Activated T-cell treated with anti-CD3 and anti-CD28 coated beads, Interleukin-2, amount 50 U/mL, for 24 hours (primary cell): ENCODE measurements at regions not wholly inside any gene's neighbourhood (a gene's known extent, or its start where the extent isn't known, plus 50 kb on each side); places are given as distances from the start of the nearest gene placed in this dataset.
"Not testable (repeated sequence)": the region's sequence is repeated elsewhere in the genome, so short reads cannot be mapped to it uniquely, and the experiment has no call there.

Experiments used
- DNase-seq: peaks from one replicate; pipeline ENCODE4 v3.0.0-alpha.2; 2020
- H3K27ac Mint-ChIP-seq: 2 replicates; pipeline ENCODE4 v1.8.0; 2020; ENCODE audit warnings: mild to moderate bottlenecking, mixed read lengths
- H3K27me3 Mint-ChIP-seq: 2 replicates; pipeline ENCODE4 v1.8.0; 2020; ENCODE audit warnings: mixed read lengths
- H3K36me3 Mint-ChIP-seq: 2 replicates; pipeline ENCODE4 v1.8.0; 2020; ENCODE audit warnings: low read depth, mixed read lengths
- H3K4me1 Mint-ChIP-seq: 2 replicates; pipeline ENCODE4 v1.8.0; 2020; ENCODE audit warnings: low read depth, mixed read lengths
- H3K4me3 Mint-ChIP-seq: 2 replicates; pipeline ENCODE4 v1.8.0; 2020; ENCODE audit warnings: mild to moderate bottlenecking, moderate library complexity, mixed read lengths
- H3K9me3 Mint-ChIP-seq: 2 replicates; pipeline ENCODE4 v1.8.0; 2020; ENCODE audit warnings: mixed read lengths

GRCh38 chr1:104163912-104164476, 414.3 kb downstream of the AMY1C start:
- Mint-ChIP-seq H3K4me1 (no peaks in the 10 kb centered on the region), H3K27me3 (no peaks in the 10 kb centered on the region), H3K9me3 (peaks cover 13% of the 10 kb centered on the region), H3K27ac (no peak overlapping the region), H3K4me3 (no peak overlapping the region), H3K36me3 (no peaks in the 10 kb centered on the region)
- no peak for DNase-seq

GRCh38 chr1:104172243-104172681, 422.6 kb downstream of the AMY1C start:
- Mint-ChIP-seq H3K27ac (no peak overlapping the region), H3K27me3 (no peaks in the 10 kb centered on the region), H3K4me1 (no peaks in the 10 kb centered on the region), H3K9me3 (peaks cover 12% of the 10 kb centered on the region), H3K36me3 (no peaks in the 10 kb centered on the region), H3K4me3 (no peak overlapping the region)
- DNase-seq = no peak

GRCh38 chr1:104182251-104182650, 432.6 kb downstream of the AMY1C start:
- Mint-ChIP-seq H3K27ac (no peak overlapping the region), H3K36me3 (no peaks in the 10 kb centered on the region), H3K4me1 (no peaks in the 10 kb centered on the region), H3K4me3 (no peak overlapping the region), H3K9me3 (peaks cover 11% of the 10 kb centered on the region), H3K27me3 (no peaks in the 10 kb centered on the region)
- no peak for DNase-seq

DNA sequence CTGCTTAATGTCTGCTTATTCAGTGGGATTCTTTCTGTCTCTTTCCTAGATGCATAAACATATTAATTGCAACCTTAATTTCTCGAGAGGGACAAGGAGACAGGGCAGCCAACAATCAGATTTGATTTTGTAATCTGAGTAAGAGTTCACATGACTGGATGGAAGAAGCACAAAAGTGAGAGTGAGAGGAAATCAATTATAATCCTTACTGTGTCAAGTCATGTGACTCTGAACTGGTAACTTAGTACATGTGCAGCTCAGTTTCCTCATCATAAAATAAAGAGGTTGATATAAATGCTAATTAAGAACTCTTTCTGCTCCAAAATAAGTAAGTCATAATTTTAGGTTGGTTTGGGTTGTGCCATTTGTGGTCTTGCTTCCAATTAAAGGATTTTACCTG, 439.5 kb downstream of the AMY1C start:
- Mint-ChIP-seq H3K36me3 (no peaks in the 10 kb centered on the region), H3K4me1 (no peaks in the 10 kb centered on the region), H3K9me3 (peaks cover 12% of the 10 kb centered on the region), H3K27ac (no peak overlapping the region), H3K4me3 (no peak overlapping the region), H3K27me3 (no peaks in the 10 kb centered on the region)
- no peak for DNase-seq

DNA sequence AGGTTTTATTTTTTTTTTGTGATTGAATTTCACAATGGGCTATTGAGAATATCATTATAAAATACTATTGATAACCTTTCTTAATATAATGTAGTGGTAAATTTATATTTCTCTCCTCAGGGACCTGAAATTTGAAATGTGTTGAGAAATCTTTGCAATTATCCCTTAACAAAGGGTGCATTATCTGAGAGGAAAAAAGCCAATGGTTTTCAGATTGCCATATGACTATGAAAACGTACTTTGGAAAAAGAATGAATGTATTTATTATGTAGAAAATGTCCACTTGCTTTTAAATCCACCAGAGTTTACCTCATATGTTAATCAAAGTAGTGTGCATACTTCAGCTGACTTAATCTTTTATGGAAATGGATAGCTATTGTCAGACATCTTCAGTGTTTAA, 441.1 kb downstream of the AMY1C start:
- H3K36me3 Mint-ChIP-seq = no peaks in the 10 kb centered on the region
- H3K9me3 Mint-ChIP-seq = peaks cover 16% of the 10 kb centered on the region
- no peaks in the 10 kb centered on the region for H3K27me3 Mint-ChIP-seq
- H3K4me3 Mint-ChIP-seq = no peak overlapping the region
- no peaks in the 10 kb centered on the region for H3K4me1 Mint-ChIP-seq
- no peak for DNase-seq
- no peak overlapping the region for H3K27ac Mint-ChIP-seq

- no peaks in the 10 kb centered on the region for H3K36me3 Mint-ChIP-seq
- no peaks in the 10 kb centered on the region for H3K27me3 Mint-ChIP-seq
- no peak for DNase-seq
- H3K9me3 Mint-ChIP-seq = peaks cover 15% of the 10 kb centered on the region
- H3K27ac Mint-ChIP-seq = no peak overlapping the region
- no peaks in the 10 kb centered on the region for H3K4me1 Mint-ChIP-seq
- no peak overlapping the region for H3K4me3 Mint-ChIP-seq
These were observed 445.7 kb downstream of the AMY1C start for GRCh38 chr1:104195395-104195794.

DNA sequence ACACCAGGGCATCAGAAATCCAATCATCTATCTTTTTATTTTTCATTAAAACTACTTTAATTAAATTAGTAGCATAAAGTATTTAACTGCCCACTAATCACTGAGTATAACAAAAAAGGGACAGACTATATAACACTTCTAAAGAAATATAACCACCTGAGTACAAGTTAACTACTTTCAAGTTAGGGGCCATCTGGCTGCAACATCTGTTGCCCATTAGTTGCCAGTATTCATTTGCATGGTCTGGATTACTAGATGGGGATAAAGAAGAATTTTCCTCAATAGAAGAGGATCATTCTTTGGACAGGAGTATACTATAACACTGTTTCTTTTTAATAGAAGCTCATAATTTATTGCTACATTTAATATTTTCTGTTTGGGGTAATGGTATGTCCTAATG, 446.4 kb downstream of the AMY1C start:
- DNase-seq = no peak
- H3K4me1 Mint-ChIP-seq = no peaks in the 10 kb centered on the region
- H3K27me3 Mint-ChIP-seq = no peaks in the 10 kb centered on the region
- H3K36me3 Mint-ChIP-seq = no peaks in the 10 kb centered on the region
- H3K27ac Mint-ChIP-seq = no peak overlapping the region
- H3K4me3 Mint-ChIP-seq = no peak overlapping the region
- peaks cover 18% of the 10 kb centered on the region for H3K9me3 Mint-ChIP-seq

- peaks cover 18% of the 10 kb centered on the region for H3K9me3 Mint-ChIP-seq
- no peak overlapping the region for H3K4me3 Mint-ChIP-seq
- no peak overlapping the region for H3K27ac Mint-ChIP-seq
- no peaks in the 10 kb centered on the region for H3K36me3 Mint-ChIP-seq
- H3K27me3 Mint-ChIP-seq = no peaks in the 10 kb centered on the region
- no peaks in the 10 kb centered on the region for H3K4me1 Mint-ChIP-seq
- no peak for DNase-seq
These were observed 447.8 kb downstream of the AMY1C start for GRCh38 chr1:104197516-104197915.

GRCh38 chr1:104212239-104212638, 462.5 kb downstream of the AMY1C start:
- DNase-seq = no peak
- no peaks in the 10 kb centered on the region for H3K4me1 Mint-ChIP-seq
- no peaks in the 10 kb centered on the region for H3K36me3 Mint-ChIP-seq
- H3K27me3 Mint-ChIP-seq = no peaks in the 10 kb centered on the region
- peaks cover 12% of the 10 kb centered on the region for H3K9me3 Mint-ChIP-seq
- H3K4me3 Mint-ChIP-seq = no peak overlapping the region
- H3K27ac Mint-ChIP-seq = no peak overlapping the region

GRCh38 chr1:104217395-104217986, 467.8 kb downstream of the AMY1C start:
- DNase-seq, H3K27me3 Mint-ChIP-seq, H3K36me3 Mint-ChIP-seq, H3K4me3 Mint-ChIP-seq, H3K4me1 Mint-ChIP-seq, H3K27ac Mint-ChIP-seq: not testable (repeated sequence)
- peaks cover 13% of the 10 kb centered on the region for H3K9me3 Mint-ChIP-seq

GRCh38 chr1:104229860-104230259, 480.2 kb downstream of the AMY1C start:
- Mint-ChIP-seq H3K27me3 (no peaks in the 10 kb centered on the region), H3K36me3 (no peaks in the 10 kb centered on the region), H3K9me3 (peaks cover 6% of the 10 kb centered on the region), H3K4me3 (no peak overlapping the region), H3K4me1 (no peaks in the 10 kb centered on the region), H3K27ac (no peak overlapping the region)
- no peak for DNase-seq

DNA sequence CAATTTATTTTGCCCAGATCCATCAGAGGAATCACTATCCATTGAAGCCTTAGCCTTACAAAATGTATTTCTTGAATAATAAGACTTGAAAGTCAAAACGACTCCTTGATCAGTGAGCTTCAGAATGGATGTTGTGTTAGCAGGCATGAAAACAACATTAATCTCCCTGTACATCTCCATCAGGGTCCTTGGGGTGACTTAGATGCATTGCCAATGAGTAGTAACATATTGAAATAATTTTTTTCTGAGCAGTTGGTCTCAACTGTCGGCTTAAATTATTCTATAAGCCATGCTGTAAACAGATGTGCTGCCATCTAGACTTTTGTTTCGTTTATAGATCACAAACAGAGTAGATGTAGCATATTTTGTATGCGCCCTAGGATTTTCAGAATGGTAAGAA, 482.0 kb downstream of the AMY1C start:
- no peak overlapping the region for H3K27ac Mint-ChIP-seq
- no peak overlapping the region for H3K4me3 Mint-ChIP-seq
- no peaks in the 10 kb centered on the region for H3K36me3 Mint-ChIP-seq
- H3K27me3 Mint-ChIP-seq = no peaks in the 10 kb centered on the region
- DNase-seq = no peak
- peaks cover 5% of the 10 kb centered on the region for H3K9me3 Mint-ChIP-seq
- H3K4me1 Mint-ChIP-seq = no peaks in the 10 kb centered on the region

DNA sequence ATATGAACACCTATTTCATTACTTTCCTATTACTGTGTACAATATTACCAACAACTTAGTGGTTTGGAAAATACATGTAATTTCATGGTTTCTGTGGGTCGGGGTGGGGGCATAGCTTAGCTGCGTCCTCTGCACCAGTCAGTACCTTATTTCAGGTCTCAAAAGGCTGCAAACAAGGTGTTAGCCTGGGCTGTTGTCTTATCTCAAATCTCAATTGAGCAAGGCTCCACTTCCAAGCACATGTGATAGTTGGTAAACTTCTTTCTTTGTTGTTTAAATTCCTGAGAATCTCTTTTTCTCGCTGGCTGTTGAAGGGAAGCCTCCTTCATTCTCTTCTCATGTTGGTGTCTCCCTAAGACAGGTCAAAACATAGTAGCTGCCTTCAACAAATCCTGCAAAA, 485.4 kb downstream of the AMY1C start:
- Mint-ChIP-seq H3K4me1 (no peaks in the 10 kb centered on the region), H3K27me3 (no peaks in the 10 kb centered on the region), H3K27ac (no peak overlapping the region), H3K9me3 (peaks cover 10% of the 10 kb centered on the region), H3K36me3 (no peaks in the 10 kb centered on the region), H3K4me3 (no peak overlapping the region)
- DNase-seq = no peak

DNA sequence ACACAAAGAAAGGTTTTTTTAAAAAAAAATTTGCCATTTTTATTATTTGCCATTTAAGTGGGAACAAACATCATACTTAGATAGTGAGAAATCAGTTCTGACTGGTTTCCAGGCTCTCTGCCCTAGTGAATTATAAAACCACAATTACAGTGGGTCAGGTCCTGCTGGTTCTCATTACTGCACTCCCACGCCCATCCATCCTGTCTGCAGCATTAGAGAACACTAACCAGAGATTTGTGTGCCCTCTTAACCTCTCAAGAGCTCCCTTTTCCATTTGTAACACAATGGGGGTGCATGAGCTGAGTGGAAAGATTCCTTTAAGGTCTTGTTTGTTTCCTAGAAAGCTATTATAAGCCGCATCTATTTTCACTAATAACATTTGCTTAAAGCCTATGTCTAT, 489.3 kb downstream of the AMY1C start:
- no peaks in the 10 kb centered on the region for H3K27me3 Mint-ChIP-seq
- no peak for DNase-seq
- H3K9me3 Mint-ChIP-seq = peaks cover 6% of the 10 kb centered on the region
- H3K36me3 Mint-ChIP-seq = no peaks in the 10 kb centered on the region
- no peak overlapping the region for H3K27ac Mint-ChIP-seq
- no peak overlapping the region for H3K4me3 Mint-ChIP-seq
- H3K4me1 Mint-ChIP-seq = no peaks in the 10 kb centered on the region

DNA sequence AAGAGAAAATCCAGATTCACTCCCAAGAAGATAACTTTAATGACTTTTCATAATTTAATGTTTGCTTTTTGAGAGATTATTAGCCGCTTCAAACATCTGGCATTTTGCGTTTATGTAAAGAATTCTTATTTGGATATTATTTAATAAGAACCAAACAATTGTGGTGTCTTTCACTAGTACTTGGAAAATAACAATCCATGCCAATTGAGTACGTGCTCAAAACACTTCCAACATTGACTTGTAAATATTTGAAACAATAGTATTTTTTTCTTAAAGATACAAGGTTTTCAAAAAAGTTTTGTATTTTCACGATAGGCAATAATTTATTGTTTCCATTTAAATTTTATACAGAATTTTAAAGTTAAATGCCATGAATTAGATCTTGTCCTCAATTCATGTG, 498.7 kb downstream of the AMY1C start:
- peaks cover 7% of the 10 kb centered on the region for H3K9me3 Mint-ChIP-seq
- H3K36me3 Mint-ChIP-seq = no peaks in the 10 kb centered on the region
- no peak overlapping the region for H3K4me3 Mint-ChIP-seq
- no peaks in the 10 kb centered on the region for H3K27me3 Mint-ChIP-seq
- H3K4me1 Mint-ChIP-seq = no peaks in the 10 kb centered on the region
- no peak for DNase-seq
- no peak overlapping the region for H3K27ac Mint-ChIP-seq

GRCh38 chr1:104259481-104259880, 509.8 kb downstream of the AMY1C start:
- Mint-ChIP-seq H3K9me3 (peaks cover 10% of the 10 kb centered on the region), H3K4me3 (no peak overlapping the region)

More at GRCh38 chr1:104259481-104259880, 509.8 kb downstream of the AMY1C start:
- DNase-seq = no peak
- no peaks in the 10 kb centered on the region for H3K36me3 Mint-ChIP-seq
- no peaks in the 10 kb centered on the region for H3K4me1 Mint-ChIP-seq
- no peak overlapping the region for H3K27ac Mint-ChIP-seq
- no peaks in the 10 kb centered on the region for H3K27me3 Mint-ChIP-seq
